Adrenal gland (tissue), 5 donors: ENCODE measurements at regions not wholly inside any gene's neighbourhood (a gene's known extent, or its start where the extent isn't known, plus 50 kb on each side); places are given as distances from the start of the nearest gene placed in this dataset.

Source experiments
- CTCF ChIP-seq, 6 experiments: fragments of 450-650 bp in 4 of 6; fragments of 200-600 bp in 2 of 6; sonication (generic) in 1 of 6; IDR thresholded peaks; 1 replicate in 5 of 6; 2 replicates in 1 of 6; pipeline versions ENCODE4 v1.5.1 to v1.8.0; 2016 to 2021; ENCODE audit warnings: antibody characterized with exemption in 6 of 6, mild to moderate bottlenecking in 2 of 6, moderate library complexity in 1 of 6
- POLR2A ChIP-seq, 2 donors: fragments of 450-650 bp; IDR thresholded peaks; one replicate each; pipeline ENCODE4 v1.6.1; 2017; ENCODE audit warnings: antibody characterized with exemption in 2 of 2, mild to moderate bottlenecking in 2 of 2, moderate library complexity in 1 of 2
- donor health status: DM: no; HTN: no; CAD: no.

DNA sequence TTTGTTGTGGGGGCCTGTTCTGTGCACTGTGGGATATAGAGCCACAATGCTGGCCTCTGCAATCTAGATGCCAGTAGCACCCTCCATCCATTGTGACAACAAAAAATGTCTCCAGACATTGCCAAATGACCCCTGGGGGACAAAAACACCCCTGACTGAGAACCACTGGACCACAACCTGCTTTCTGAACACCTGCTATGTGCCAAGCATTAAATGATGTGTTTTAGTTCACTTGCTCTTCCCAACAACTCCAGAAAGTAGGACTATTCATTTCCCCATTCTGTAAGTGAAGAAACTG is 367.0 kb upstream of the ERCC4 start:
- TF ChIP-seq CTCF (IDR thresholded peaks at IDR 0.05): no peak
- TF ChIP-seq POLR2A (IDR thresholded peaks at IDR 0.05): no peak
